GM23338 (cell line): ENCODE measurements at regions not wholly inside any gene's neighbourhood (a gene's known extent, or its start where the extent isn't known, plus 50 kb on each side); places are given as distances from the start of the nearest gene placed in this dataset.
"Not testable (repeated sequence)": the region's sequence is repeated elsewhere in the genome, so short reads cannot be mapped to it uniquely, and the experiment has no call there.

Experiments
- ATAC-seq: fragments of 200-7000 bp; cut with Tn5 transposase; 3 replicates; pipeline ENCODE4 v1.9.1; 2020
- DNase-seq: peaks from one replicate; pipeline ENCODE4 v3.0.0-alpha.2; 2015; ENCODE audit warnings: low spot score
- H2AFZ ChIP-seq: fragments of 200-600 bp; sonication (generic); 2 replicates; pipeline ENCODE4 v1.8.0; 2016; ENCODE audit warnings: antibody characterized with exemption, mild to moderate bottlenecking, moderate library complexity
- H3F3A ChIP-seq: fragments of 200-600 bp; sonication (generic); replicated peaks from 2 replicates; pipeline ENCODE4 v1.8.0; 2017; ENCODE audit warnings: antibody characterized with exemption, mixed run types, low read depth
- H3K27ac ChIP-seq: fragments of 200-600 bp; sonication (generic); 2 replicates; pipeline ENCODE4 v1.6.1; 2016; ENCODE audit warnings: low read depth
- H3K27me3 ChIP-seq: fragments of 200-600 bp; sonication (generic); 2 replicates; pipeline ENCODE4 v1.8.0; 2016; ENCODE audit warnings: mild to moderate bottlenecking, mixed run types, moderate library complexity; ENCODE audit not compliant: insufficient read depth
- H3K36me3 ChIP-seq: fragments of 200-600 bp; sonication (generic); 2 replicates; pipeline ENCODE4 v1.8.0; 2016; ENCODE audit warnings: mild to moderate bottlenecking; ENCODE audit not compliant: insufficient read depth
- H3K4me1 ChIP-seq: fragments of 200-600 bp; sonication (generic); 2 replicates; pipeline ENCODE4 v1.8.0; 2016; ENCODE audit warnings: mild to moderate bottlenecking, moderate library complexity; ENCODE audit not compliant: insufficient read depth
- H3K4me2 ChIP-seq: fragments of 200-600 bp; sonication (generic); 2 replicates; pipeline ENCODE4 v1.7.1; 2017; ENCODE audit warnings: mixed run types
- H3K4me3 ChIP-seq: fragments of 200-600 bp; sonication (generic); 2 replicates; pipeline ENCODE4 v1.6.1; 2016; ENCODE audit warnings: mixed run types
- H3K79me2 ChIP-seq: fragments of 200-600 bp; sonication (generic); replicated peaks from 2 replicates; pipeline ENCODE4 v1.8.0; 2017; ENCODE audit warnings: mild to moderate bottlenecking; ENCODE audit not compliant: insufficient read depth
- H3K9me2 ChIP-seq: fragments of 200-600 bp; sonication (generic); 2 replicates; pipeline ENCODE4 v1.8.0; 2017; ENCODE audit not compliant: insufficient read depth
- H4K20me1 ChIP-seq: fragments of 200-600 bp; sonication (generic); replicated peaks from 2 replicates; pipeline ENCODE4 v1.8.0; 2017; ENCODE audit warnings: mild to moderate bottlenecking; ENCODE audit not compliant: insufficient read depth
- H3K27ac Mint-ChIP-seq: 2 replicates; pipeline ENCODE4 v1.8.0; 2020; ENCODE audit warnings: inconsistent platforms, mild to moderate bottlenecking, moderate library complexity, mixed read lengths
- H3K27me3 Mint-ChIP-seq: 3 replicates; pipeline ENCODE4 v1.8.0; 2022; ENCODE audit warnings: low read depth, mild to moderate bottlenecking, moderate library complexity, mixed read lengths, inconsistent platforms; ENCODE audit not compliant: insufficient read depth, poor library complexity
- H3K36me3 Mint-ChIP-seq: 3 replicates; pipeline ENCODE4 v1.8.0; 2021; ENCODE audit warnings: low read depth, mild to moderate bottlenecking, inconsistent platforms, moderate library complexity, mixed read lengths
- H3K4me1 Mint-ChIP-seq: 3 replicates; pipeline ENCODE4 v1.8.0; 2020; ENCODE audit warnings: mild to moderate bottlenecking, inconsistent platforms, mixed read lengths
- H3K4me3 Mint-ChIP-seq: 3 replicates; pipeline ENCODE4 v1.8.0; 2021; ENCODE audit warnings: moderate library complexity, mild to moderate bottlenecking, inconsistent platforms, mixed read lengths
- H3K9me3 Mint-ChIP-seq: 3 replicates; pipeline ENCODE4 v1.8.0; 2020; ENCODE audit warnings: moderate library complexity, mild to moderate bottlenecking, inconsistent platforms, mixed read lengths
- CTCF ChIP-seq, 2 experiments: fragments of 200-600 bp in 1 of 2; sonication (generic) in 1 of 2; conservative IDR thresholded peaks; 2 replicates each; pipeline versions ENCODE4 v1.5.1 to v1.6.1; 2016 to 2017; ENCODE audit warnings: antibody characterized with exemption in 2 of 2, low read depth in 2 of 2, mild to moderate bottlenecking in 2 of 2, moderate library complexity in 1 of 2
- EZH2 ChIP-seq: fragments of 200-600 bp; sonication (generic); IDR thresholded peaks from one replicate; pipeline ENCODE4 v1.8.0; 2017; ENCODE audit warnings: antibody characterized with exemption, mild to moderate bottlenecking, low read depth; ENCODE audit not compliant: unreplicated experiment
- NANOG ChIP-seq: IDR thresholded peaks from 2 replicates; pipeline ENCODE4 v1.6.1; 2016; ENCODE audit warnings: antibody characterized with exemption, borderline replicate concordance
- ZNF331 ChIP-seq: fragments of 250-450 bp; sonication (Bioruptor Pico); IDR thresholded peaks from 2 replicates; pipeline ENCODE4 v1.5.0; 2020; ENCODE audit warnings: low read depth, mild to moderate bottlenecking, moderate library complexity
- TF ChIP-seq, protein P1 (sequence below): fragments of 250-450 bp; sonication (Bioruptor Pico); IDR thresholded peaks from 2 replicates; pipeline ENCODE4 v1.5.0; 2020; ENCODE audit warnings: mild to moderate bottlenecking, moderate library complexity

- no peaks in the 10 kb centered on the region for H3K79me2 ChIP-seq
- Mint-ChIP-seq H3K27ac (no peak overlapping the region), H3K27me3 (no peaks in the 10 kb centered on the region), H3K4me3 (no peak overlapping the region), H3K36me3 (no peaks in the 10 kb centered on the region; the same call in 2 of the 3 replicates), H3K9me3 (peaks cover 21% of the 10 kb centered on the region), H3K4me1 (no peaks in the 10 kb centered on the region)
- no peak overlapping the region for H2AFZ ChIP-seq
- no peaks in the 10 kb centered on the region for H4K20me1 ChIP-seq
- no peak overlapping the region for H3K27ac ChIP-seq
- H3K4me2 ChIP-seq, result no peak overlapping the region
- no peaks in the 10 kb centered on the region for H3K36me3 ChIP-seq
- DNase-seq (no peak), ATAC-seq (no peak)
- no peaks in the 10 kb centered on the region for H3F3A ChIP-seq
- H3K4me3 ChIP-seq, result no peak overlapping the region
- no peaks in the 10 kb centered on the region for H3K4me1 ChIP-seq
- no peaks in the 10 kb centered on the region for H3K27me3 ChIP-seq
- no peak for TF ChIP-seq EZH2
- TF ChIP-seq CTCF (conservative IDR thresholded peaks at IDR 0.05; ENCODE audit: low read depth in 2 of 2), result no peak
- no peak for TF ChIP-seq ZNF331
- no peak for TF ChIP-seq NANOG
- TF ChIP-seq, protein P1, sequence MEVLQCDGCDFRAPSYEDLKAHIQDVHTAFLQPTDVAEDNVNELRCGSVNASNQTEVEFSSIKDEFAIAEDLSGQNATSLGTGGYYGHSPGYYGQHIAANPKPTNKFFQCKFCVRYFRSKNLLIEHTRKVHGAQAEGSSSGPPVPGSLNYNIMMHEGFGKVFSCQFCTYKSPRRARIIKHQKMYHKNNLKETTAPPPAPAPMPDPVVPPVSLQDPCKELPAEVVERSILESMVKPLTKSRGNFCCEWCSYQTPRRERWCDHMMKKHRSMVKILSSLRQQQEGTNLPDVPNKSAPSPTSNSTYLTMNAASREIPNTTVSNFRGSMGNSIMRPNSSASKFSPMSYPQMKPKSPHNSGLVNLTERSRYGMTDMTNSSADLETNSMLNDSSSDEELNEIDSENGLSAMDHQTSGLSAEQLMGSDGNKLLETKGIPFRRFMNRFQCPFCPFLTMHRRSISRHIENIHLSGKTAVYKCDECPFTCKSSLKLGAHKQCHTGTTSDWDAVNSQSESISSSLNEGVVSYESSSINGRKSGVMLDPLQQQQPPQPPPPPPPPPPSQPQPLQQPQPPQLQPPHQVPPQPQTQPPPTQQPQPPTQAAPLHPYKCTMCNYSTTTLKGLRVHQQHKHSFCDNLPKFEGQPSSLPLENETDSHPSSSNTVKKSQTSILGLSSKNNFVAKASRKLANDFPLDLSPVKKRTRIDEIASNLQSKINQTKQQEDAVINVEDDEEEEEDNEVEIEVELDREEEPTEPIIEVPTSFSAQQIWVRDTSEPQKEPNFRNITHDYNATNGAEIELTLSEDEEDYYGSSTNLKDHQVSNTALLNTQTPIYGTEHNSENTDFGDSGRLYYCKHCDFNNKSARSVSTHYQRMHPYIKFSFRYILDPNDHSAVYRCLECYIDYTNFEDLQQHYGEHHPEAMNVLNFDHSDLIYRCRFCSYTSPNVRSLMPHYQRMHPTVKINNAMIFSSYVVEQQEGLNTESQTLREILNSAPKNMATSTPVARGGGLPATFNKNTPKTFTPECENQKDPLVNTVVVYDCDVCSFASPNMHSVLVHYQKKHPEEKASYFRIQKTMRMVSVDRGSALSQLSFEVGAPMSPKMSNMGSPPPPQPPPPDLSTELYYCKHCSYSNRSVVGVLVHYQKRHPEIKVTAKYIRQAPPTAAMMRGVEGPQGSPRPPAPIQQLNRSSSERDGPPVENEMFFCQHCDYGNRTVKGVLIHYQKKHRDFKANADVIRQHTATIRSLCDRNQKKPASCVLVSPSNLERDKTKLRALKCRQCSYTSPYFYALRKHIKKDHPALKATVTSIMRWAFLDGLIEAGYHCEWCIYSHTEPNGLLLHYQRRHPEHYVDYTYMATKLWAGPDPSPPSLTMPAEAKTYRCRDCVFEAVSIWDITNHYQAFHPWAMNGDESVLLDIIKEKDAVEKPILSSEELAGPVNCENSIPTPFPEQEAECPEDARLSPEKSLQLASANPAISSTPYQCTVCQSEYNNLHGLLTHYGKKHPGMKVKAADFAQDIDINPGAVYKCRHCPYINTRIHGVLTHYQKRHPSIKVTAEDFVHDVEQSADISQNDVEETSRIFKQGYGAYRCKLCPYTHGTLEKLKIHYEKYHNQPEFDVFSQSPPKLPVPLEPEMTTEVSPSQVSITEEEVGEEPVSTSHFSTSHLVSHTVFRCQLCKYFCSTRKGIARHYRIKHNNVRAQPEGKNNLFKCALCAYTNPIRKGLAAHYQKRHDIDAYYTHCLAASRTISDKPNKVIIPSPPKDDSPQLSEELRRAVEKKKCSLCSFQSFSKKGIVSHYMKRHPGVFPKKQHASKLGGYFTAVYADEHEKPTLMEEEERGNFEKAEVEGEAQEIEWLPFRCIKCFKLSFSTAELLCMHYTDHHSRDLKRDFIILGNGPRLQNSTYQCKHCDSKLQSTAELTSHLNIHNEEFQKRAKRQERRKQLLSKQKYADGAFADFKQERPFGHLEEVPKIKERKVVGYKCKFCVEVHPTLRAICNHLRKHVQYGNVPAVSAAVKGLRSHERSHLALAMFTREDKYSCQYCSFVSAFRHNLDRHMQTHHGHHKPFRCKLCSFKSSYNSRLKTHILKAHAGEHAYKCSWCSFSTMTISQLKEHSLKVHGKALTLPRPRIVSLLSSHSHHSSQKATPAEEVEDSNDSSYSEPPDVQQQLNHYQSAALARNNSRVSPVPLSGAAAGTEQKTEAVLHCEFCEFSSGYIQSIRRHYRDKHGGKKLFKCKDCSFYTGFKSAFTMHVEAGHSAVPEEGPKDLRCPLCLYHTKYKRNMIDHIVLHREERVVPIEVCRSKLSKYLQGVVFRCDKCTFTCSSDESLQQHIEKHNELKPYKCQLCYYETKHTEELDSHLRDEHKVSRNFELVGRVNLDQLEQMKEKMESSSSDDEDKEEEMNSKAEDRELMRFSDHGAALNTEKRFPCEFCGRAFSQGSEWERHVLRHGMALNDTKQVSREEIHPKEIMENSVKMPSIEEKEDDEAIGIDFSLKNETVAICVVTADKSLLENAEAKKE (CRISPR knock-in tag), result no peak
- H3K9me2 ChIP-seq, result no peaks in the 10 kb centered on the region
Observed at GRCh38 chr3:104040896-104041295, 1325.8 kb upstream of the ALCAM start.

DNA sequence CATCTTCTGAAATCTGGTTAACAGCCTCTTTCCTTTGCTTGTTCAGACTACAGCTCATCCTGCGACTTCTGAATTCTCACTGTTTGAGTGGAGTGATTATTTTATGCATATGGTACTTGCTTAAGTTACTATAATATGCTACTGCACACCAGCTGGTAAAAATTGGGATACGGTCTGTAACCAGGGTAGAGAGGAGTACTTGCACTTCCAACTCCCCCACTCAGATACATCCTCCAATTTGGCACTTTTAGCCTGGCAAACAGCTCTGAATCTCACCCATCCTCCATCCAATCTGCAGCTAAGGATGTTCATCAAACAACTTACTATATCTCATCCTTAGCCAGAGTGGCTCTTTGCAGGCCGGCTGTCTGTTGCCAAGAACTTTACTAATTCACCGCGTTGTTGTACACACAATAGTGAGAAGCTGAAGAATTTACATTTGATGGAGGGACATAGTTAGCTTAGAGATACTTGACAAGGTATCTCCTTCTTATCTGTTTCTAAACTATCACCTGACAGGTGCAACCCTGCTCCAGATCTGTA lies 1323.6 kb upstream of the ALCAM start:
- H3K27me3 ChIP-seq, H3K9me3 Mint-ChIP-seq, H3K4me3 ChIP-seq, ATAC-seq, H3K9me2 ChIP-seq, H3K27me3 Mint-ChIP-seq, H3K27ac Mint-ChIP-seq, H3F3A ChIP-seq, DNase-seq, H3K4me1 ChIP-seq, H3K36me3 Mint-ChIP-seq, H3K36me3 ChIP-seq, H3K4me3 Mint-ChIP-seq, H4K20me1 ChIP-seq, H3K27ac ChIP-seq, H3K79me2 ChIP-seq, H3K4me2 ChIP-seq, H3K4me1 Mint-ChIP-seq: not testable (repeated sequence)
- H2AFZ ChIP-seq, result 0 out of 2 replicates have a peak overlapping the region, but pooled peaks have one; percentile 74
